Fibroblast of lung (primary cell): ENCODE measurements at regions not wholly inside any gene's neighbourhood (a gene's known extent, or its start where the extent isn't known, plus 50 kb on each side); places are given as distances from the start of the nearest gene placed in this dataset.
A peak's percentile ranks its signal among the peaks of the same experiment; 100 is the strongest.

Experiments used
- DNase-seq, 2 donors: peaks; one replicate each; pipeline versions ENCODE4 v3.0.0 to v3.0.0-alpha.2; 2010; ENCODE audit warnings: low read depth in 2 of 2
- H2AFZ ChIP-seq: 2 replicates; pipeline ENCODE4 v1.5.1; 2012; ENCODE audit warnings: low read length, control low read depth, inconsistent platforms
- H3K27ac ChIP-seq: 2 replicates; pipeline ENCODE4 v1.5.1; 2011; ENCODE audit warnings: low read length, control low read depth; ENCODE audit not compliant: insufficient read depth
- H3K27me3 ChIP-seq: 2 replicates; pipeline ENCODE4 v1.5.1; 2011; ENCODE audit warnings: mild to moderate bottlenecking, low read length; ENCODE audit not compliant: control insufficient read depth, insufficient read depth
- H3K36me3 ChIP-seq: 2 replicates; pipeline ENCODE4 v1.5.1; 2011; ENCODE audit warnings: low read length; ENCODE audit not compliant: control insufficient read depth, insufficient read depth
- H3K4me1 ChIP-seq: 2 replicates; pipeline ENCODE4 v1.5.1; 2011; ENCODE audit warnings: low read length; ENCODE audit not compliant: control insufficient read depth, insufficient read depth; ENCODE audit errors: extremely low read depth
- H3K4me2 ChIP-seq: 2 replicates; pipeline ENCODE4 v1.5.1; 2011; ENCODE audit warnings: low read length, control low read depth; ENCODE audit not compliant: insufficient read depth; ENCODE audit errors: extremely low read depth
- H3K4me3 ChIP-seq, 4 experiments: fragments of 200-600 bp in 1 of 4; sonication (generic) in 1 of 4; replicated peaks in 1 of 4; 2 replicates each; pipeline ENCODE4 v1.5.1; 2011 to 2016; ENCODE audit warnings: low read length in 4 of 4, low read depth in 3 of 4, mild to moderate bottlenecking in 3 of 4, control low read depth in 2 of 4, inconsistent platforms in 1 of 4, mixed read lengths in 1 of 4; ENCODE audit not compliant: insufficient read depth in 1 of 4; ENCODE audit errors: control extremely low read depth in 1 of 4
- H3K79me2 ChIP-seq: 2 replicates; pipeline ENCODE4 v1.5.1; 2012; ENCODE audit warnings: mild to moderate bottlenecking, low read length, inconsistent platforms; ENCODE audit not compliant: control insufficient read depth, insufficient read depth
- H3K9ac ChIP-seq: 2 replicates; pipeline ENCODE4 v1.5.1; 2011; ENCODE audit warnings: mild to moderate bottlenecking, low read length, control low read depth; ENCODE audit not compliant: insufficient read depth
- H3K9me3 ChIP-seq: 2 replicates; pipeline ENCODE4 v1.5.1; 2012; ENCODE audit warnings: low read depth, low read length; ENCODE audit not compliant: control insufficient read depth, insufficient read depth
- H4K20me1 ChIP-seq: 2 replicates; pipeline ENCODE4 v1.5.1; 2011; ENCODE audit warnings: low read length; ENCODE audit not compliant: control insufficient read depth, insufficient read depth; ENCODE audit errors: extremely low read depth
- CTCF ChIP-seq, 2 donors: IDR thresholded peaks in 1 of 2; conservative IDR thresholded peaks in 1 of 2; 1 replicate in 1 of 2; 2 replicates in 1 of 2; pipeline ENCODE4 v1.5.1; 2011 to 2012; ENCODE audit warnings: low read length in 2 of 2, control low read depth in 1 of 2, inconsistent platforms in 1 of 2, low read depth in 1 of 2, mild to moderate bottlenecking in 1 of 2
- EZH2 ChIP-seq: IDR thresholded peaks from 2 replicates; pipeline ENCODE4 v1.5.1; 2012; ENCODE audit warnings: low read length, control low read depth, mild to moderate bottlenecking; ENCODE audit errors: missing control alignments

- no peak overlapping the region for H3K4me3 ChIP-seq
- H3K4me2 ChIP-seq: peak overlapping the region; percentile 38
- H4K20me1 ChIP-seq: no peaks in the 10 kb centered on the region
- H3K27me3 ChIP-seq: no peaks in the 10 kb centered on the region
- H3K4me1 ChIP-seq: peaks cover 32% of the 10 kb centered on the region
- H3K9me3 ChIP-seq: no peaks in the 10 kb centered on the region
- no peaks in the 10 kb centered on the region for H3K36me3 ChIP-seq
- H3K27ac ChIP-seq: peak overlapping the region; percentile 15
- TF ChIP-seq EZH2 (no peak), CTCF (conservative IDR thresholded peaks at IDR 0.05 in 1 of 2, IDR thresholded peaks at IDR 0.05 in 1 of 2; ENCODE audit: low read depth in 1 of 2, low read length in 2 of 2) (no peak)
- no peak overlapping the region for H3K9ac ChIP-seq
- peak; percentile 74 to 94 for DNase-seq
- H3K79me2 ChIP-seq: no peaks in the 10 kb centered on the region
- no peak overlapping the region for H2AFZ ChIP-seq
Observed at GRCh38 chr9:108469654-108470053, 386.1 kb downstream of the ACTL7B start.

- peaks cover 25% of the 10 kb centered on the region for H3K4me1 ChIP-seq
Observed at GRCh38 chr9:108468364-108468763, 387.4 kb downstream of the ACTL7B start.

GRCh38 chr9:108467653-108468324 lies 388.0 kb downstream of the ACTL7B start:
- DNase-seq: peak; percentile 36 to 51
- Histone ChIP-seq H3K4me3 (no peak overlapping the region), H3K4me1 (peaks cover 21% of the 10 kb centered on the region), H4K20me1 (no peaks in the 10 kb centered on the region), H2AFZ (no peak overlapping the region), H3K79me2 (no peaks in the 10 kb centered on the region), H3K36me3 (no peaks in the 10 kb centered on the region), H3K9me3 (no peaks in the 10 kb centered on the region), H3K27me3 (no peaks in the 10 kb centered on the region), H3K27ac (peak overlapping the region; percentile 46), H3K4me2 (peak overlapping the region; percentile 68), H3K9ac (no peak overlapping the region)
- TF ChIP-seq CTCF (conservative IDR thresholded peaks at IDR 0.05 in 1 of 2, IDR thresholded peaks at IDR 0.05 in 1 of 2; ENCODE audit: low read depth in 1 of 2, low read length in 2 of 2) (no peak), EZH2 (no peak)

More at GRCh38 chr9:108468364-108468763, 387.4 kb downstream of the ACTL7B start:
- peak; percentile 29 to 48 for TF ChIP-seq CTCF (conservative IDR thresholded peaks at IDR 0.05 in 1 of 2, IDR thresholded peaks at IDR 0.05 in 1 of 2; ENCODE audit: low read depth in 1 of 2, low read length in 2 of 2)
- TF ChIP-seq EZH2: no peak
- Histone ChIP-seq H3K9me3 (no peaks in the 10 kb centered on the region), H3K27me3 (no peaks in the 10 kb centered on the region), H2AFZ (no peak overlapping the region), H3K4me2 (no peak overlapping the region), H3K27ac (peak overlapping the region; percentile 46), H3K4me3 (no peak overlapping the region), H3K36me3 (no peaks in the 10 kb centered on the region), H3K9ac (no peak overlapping the region), H3K79me2 (no peaks in the 10 kb centered on the region), H4K20me1 (no peaks in the 10 kb centered on the region)
- peak in 1 of 2 donors; percentile 20 for DNase-seq
